Stimulated activated CD8-positive, alpha-beta memory T cell treated with anti-CD3 and anti-CD28 coated beads, Interleukin-4, amount 100 ng/mL, for 48 hours (primary cell): ENCODE measurements at regions not wholly inside any gene's neighbourhood (a gene's known extent, or its start where the extent isn't known, plus 50 kb on each side); places are given as distances from the start of the nearest gene placed in this dataset.
"Not testable (repeated sequence)": the region's sequence is repeated elsewhere in the genome, so short reads cannot be mapped to it uniquely, and the experiment has no call there.

Experiments
- DNase-seq: peaks from one replicate; pipeline ENCODE4 v3.0.0-alpha.2; 2020

- DNase-seq = no peak
Observed at GRCh38 chr4:128560754-128561495, 248.6 kb upstream of the JADE1 start.

DNA sequence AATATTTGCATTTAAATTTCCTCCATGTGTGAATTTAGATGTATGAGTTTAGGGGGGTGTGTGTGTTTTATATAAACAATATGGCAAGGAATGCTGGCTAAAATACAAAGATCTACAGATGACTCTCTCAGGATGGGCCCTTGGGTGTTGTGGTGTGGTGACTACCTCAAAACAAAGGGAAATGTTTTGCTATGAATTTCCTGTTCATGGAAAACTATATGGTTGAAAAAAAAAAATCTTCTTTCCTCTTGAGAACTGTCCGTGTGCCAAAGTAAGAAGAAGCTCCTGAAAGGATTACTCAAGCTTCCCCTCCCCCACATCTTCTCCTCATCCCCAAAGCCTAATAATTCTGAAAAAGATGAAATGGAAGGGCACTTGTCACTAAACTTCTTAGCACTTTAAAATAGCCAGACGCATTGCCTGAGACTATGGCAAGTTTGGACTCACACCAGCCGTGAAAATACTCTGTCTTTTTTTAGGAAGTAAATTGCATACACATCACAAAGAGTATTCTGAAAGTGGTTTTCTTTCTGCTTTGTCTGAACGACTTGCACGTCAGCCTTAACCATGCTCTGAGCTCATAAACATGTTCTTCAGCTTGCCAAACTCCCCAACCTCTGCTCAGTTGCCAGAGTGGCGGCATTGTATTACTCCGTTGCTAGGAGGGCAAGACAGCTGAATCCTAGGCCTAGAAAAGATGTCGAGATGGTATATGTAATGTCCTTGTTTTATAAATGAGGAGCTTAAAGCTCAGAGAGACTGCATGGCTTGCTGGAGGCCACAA, 250.4 kb upstream of the JADE1 start:
- no peak for DNase-seq

DNA sequence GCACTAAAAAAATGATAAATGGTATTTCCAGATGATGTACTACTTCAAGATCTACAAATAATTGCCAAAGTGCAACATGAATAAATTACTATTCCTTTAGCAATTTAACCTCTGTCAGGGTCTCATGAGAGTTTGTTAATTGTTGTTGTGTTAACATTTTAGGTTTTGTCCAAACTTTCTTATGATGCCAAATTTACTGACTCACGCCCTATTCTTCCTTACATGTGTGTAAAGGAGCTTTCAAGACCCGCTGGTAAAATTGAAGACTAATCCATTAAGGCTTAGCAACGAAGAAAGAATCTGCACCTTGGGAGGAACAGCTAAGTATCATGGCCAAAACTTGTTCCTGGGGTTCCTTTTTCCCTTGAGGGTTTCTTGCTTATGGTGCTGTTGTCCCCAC, 252.7 kb upstream of the JADE1 start:
- no peak for DNase-seq

GRCh38 chr4:128553686-128554515, 255.6 kb upstream of the JADE1 start:
- no peak for DNase-seq

DNA sequence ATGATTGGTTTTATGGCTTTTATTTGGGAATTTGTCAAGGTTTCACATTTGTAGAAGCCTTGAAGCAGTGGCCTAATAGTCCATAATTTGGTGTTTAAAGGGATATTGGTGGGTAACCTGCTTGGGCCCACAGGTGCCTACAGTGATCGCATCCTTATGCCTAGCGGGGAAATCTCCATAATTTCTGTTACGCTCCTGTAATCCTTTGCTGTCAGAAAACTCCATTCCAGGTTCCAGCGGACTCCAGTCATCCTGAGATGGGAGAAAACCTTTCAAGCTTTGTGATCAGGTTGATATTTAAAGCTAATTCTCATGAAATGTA, 257.0 kb upstream of the JADE1 start:
- no peak for DNase-seq

GRCh38 chr4:128551280-128551679, 258.2 kb upstream of the JADE1 start:
- DNase-seq = no peak

- DNase-seq = no peak
Observed at GRCh38 chr4:128550060-128550459, 259.4 kb upstream of the JADE1 start.

DNA sequence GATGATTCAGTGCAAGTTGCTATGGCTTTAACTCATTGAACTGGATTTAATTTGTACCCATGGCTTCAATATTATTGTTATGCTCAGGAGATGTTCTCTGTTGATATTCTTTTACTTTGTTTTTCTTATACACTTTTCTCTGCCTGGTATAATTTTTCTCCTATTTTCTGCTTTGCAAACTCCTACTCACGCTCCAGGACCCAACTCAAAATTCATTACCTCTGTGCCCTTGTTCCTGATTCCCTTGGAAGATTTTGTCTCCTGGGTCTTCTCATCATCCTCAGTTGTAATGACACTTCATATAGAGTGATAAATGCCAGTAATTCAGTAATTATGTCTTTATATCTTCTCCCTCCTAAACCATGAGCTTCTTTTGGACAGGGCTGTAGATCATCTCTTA, 259.9 kb upstream of the JADE1 start:
- DNase-seq = no peak

- no peak for DNase-seq
Observed at GRCh38 chr4:128548381-128548780, 260.8 kb upstream of the PGRMC2 start.

- DNase-seq = no peak
Observed at GRCh38 chr4:128544272-128544671, 256.7 kb upstream of the PGRMC2 start.

- no peak for DNase-seq
Observed at GRCh38 chr4:128543696-128544095, 256.1 kb upstream of the PGRMC2 start.

- no peak for DNase-seq
Observed at GRCh38 chr4:128542047-128542446, 254.4 kb upstream of the PGRMC2 start.

DNA sequence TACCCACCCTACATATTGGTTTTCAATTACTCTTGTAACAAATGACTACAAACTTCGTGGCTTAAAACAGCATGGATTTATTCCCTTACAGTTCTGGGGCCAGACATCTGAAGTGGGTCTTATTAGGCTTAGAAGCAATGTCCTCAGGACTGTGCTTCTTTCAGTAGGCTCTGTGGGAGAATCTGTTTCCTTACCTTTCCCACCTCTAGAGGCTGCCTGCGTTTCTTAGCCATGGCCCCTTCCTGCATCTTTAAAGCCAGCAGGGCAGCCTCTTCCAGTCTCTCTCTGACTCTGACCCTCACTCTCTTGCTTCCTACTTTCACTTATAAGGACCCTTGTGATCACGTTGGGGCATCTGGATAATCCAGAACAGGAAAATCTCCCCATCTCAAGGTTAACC, 252.5 kb upstream of the PGRMC2 start:
- DNase-seq = no peak

GRCh38 chr4:128538111-128538882, 250.7 kb upstream of the PGRMC2 start:
- DNase-seq = no peak

- no peak for DNase-seq
Observed at GRCh38 chr4:128536746-128537145, 249.1 kb upstream of the PGRMC2 start.

DNA sequence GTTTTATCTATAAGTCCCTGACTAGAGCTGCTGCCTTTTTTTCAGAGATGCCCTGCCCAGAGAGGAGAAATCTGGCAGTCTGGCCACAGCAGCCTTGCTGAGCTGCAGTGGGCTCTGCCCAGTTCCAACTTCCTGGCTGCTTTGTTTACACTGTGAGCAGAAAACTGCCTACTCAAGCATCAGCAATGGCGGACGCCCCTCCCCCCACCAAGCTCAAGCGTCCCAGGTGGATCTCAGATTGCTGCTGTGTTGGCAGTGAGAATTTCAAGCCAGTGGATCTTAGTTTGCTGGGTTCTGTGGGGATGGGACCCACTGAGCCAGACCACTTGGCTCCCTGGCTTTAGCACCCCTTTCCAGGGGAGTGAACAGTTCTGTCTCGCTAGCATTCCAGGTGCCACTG, 247.9 kb upstream of the PGRMC2 start:
- DNase-seq = not testable (repeated sequence)

DNA sequence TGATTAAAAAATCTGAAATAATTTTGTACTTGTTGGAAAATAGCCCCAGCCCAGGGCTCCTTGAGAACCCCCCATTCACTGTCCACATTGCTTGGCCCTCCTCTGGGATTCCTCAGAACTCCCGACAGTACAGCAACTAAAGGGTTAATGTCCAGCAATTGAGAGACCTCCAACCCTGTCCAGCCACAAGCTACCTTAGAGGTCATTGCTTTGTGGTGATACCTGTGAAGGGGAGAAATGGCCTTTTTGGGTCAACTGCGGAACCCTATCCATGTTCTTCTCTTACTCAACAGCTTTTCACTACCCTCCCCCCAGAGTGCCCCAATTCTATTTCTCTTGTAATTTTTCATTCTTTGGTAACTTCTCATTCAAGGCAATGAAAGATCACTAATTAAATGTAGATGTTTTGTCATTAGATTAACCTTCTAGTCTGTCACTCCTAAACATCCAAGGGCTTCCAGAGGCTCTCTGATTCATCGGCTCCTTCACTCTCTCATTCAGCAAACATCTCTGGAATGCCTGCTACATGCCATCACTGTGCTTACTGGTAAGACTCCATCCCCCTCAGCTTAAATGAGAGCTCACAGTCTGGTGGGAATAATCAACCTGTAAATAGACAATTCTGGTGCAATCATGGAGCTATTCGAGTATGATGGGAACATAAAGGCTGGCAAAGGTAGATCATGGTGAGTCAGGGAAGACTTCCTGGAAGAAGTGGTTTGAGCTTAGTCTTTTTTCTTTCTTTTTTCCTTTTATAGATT, 241.4 kb upstream of the PGRMC2 start:
- DNase-seq = no peak

DNA sequence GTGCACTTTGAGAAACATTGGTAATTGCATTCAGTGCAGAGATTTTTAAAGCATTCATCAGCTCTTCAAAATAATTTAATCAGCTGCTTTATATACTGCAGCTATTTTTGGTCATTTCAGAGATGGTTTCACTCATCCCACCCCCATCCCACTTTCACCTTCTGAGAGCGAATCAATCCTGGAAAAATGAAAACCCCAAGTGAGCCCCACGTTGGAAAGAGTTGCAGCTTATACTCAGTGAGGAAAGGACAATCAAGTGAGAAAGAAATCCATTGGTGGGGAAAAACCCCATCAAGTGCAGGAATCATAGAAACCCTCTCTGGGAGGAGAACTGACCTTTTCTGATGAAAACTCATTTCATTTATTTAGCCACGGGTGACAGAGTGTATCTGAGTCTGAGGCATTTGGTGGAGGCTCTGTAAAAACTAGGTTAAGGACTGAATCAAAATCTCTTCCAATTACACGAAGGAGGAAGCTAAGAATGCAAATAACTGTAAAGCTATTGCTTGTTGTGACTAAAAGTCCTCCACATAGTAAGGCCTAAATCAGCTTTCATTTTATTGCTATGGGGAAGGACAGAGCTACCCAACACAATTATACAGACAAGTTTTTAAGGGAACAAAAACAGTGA, 240.4 kb upstream of the PGRMC2 start:
- no peak for DNase-seq

GRCh38 chr4:128527351-128527750, 239.7 kb upstream of the PGRMC2 start:
- no peak for DNase-seq

GRCh38 chr4:128525992-128526630, 238.5 kb upstream of the PGRMC2 start:
- no peak for DNase-seq

GRCh38 chr4:128525387-128525786, 237.8 kb upstream of the PGRMC2 start:
- DNase-seq = no peak
